Stimulated activated CD8-positive, alpha-beta memory T cell treated with anti-CD3 and anti-CD28 coated beads, Interleukin-7, amount 100 ng/mL, for 48 hours (primary cell): ENCODE measurements at regions not wholly inside any gene's neighbourhood (a gene's known extent, or its start where the extent isn't known, plus 50 kb on each side); places are given as distances from the start of the nearest gene placed in this dataset.

Experiments used
- DNase-seq, 2 donors: peaks; one replicate each; pipeline ENCODE4 v3.0.0-alpha.2; 2020; ENCODE audit warnings: low read depth in 1 of 2; ENCODE audit errors: extremely low read depth in 1 of 2

- no peak for DNase-seq
These were observed 103.7 kb downstream of the LACC1 start for GRCh38 chr13:43983373-43983772.

GRCh38 chr13:43984292-43984691, 104.6 kb downstream of the LACC1 start:
- no peak for DNase-seq

GRCh38 chr13:43985422-43986072, 105.8 kb downstream of the LACC1 start:
- DNase-seq = no peak

- no peak for DNase-seq
These were observed 106.8 kb downstream of the LACC1 start for GRCh38 chr13:43986421-43986981.

GRCh38 chr13:43988302-43988701, 108.6 kb downstream of the LACC1 start:
- DNase-seq = no peak

GRCh38 chr13:43990021-43990420, 110.3 kb downstream of the LACC1 start:
- DNase-seq = no peak

- DNase-seq = no peak
These were observed 111.1 kb downstream of the LACC1 start for GRCh38 chr13:43990829-43991228.

GRCh38 chr13:43991773-43992201, 112.1 kb downstream of the LACC1 start:
- DNase-seq = no peak

GRCh38 chr13:43992211-43992610, 112.5 kb downstream of the LACC1 start:
- DNase-seq = no peak

GRCh38 chr13:43994999-43995859, 115.5 kb downstream of the LACC1 start:
- DNase-seq = no peak

GRCh38 chr13:43996221-43996620, 116.5 kb downstream of the LACC1 start:
- no peak for DNase-seq

GRCh38 chr13:44003481-44003880, 123.8 kb downstream of the LACC1 start:
- no peak for DNase-seq

GRCh38 chr13:44004878-44005277, 125.2 kb downstream of the LACC1 start:
- no peak for DNase-seq

- DNase-seq = no peak
These were observed 127.7 kb downstream of the LACC1 start for GRCh38 chr13:44007451-44007850.

GRCh38 chr13:44011036-44011435, 131.3 kb downstream of the LACC1 start:
- DNase-seq = no peak

GRCh38 chr13:44012910-44013757, 133.4 kb downstream of the LACC1 start:
- no peak for DNase-seq

GRCh38 chr13:44013758-44014291, 134.1 kb downstream of the LACC1 start:
- no peak for DNase-seq

GRCh38 chr13:44014501-44014900, 134.8 kb downstream of the LACC1 start:
- no peak for DNase-seq

- no peak for DNase-seq
These were observed 135.4 kb downstream of the LACC1 start for GRCh38 chr13:44015118-44015517.

GRCh38 chr13:44015811-44016210, 136.1 kb downstream of the LACC1 start:
- no peak for DNase-seq
